GM18909 (cell line): ENCODE measurements at regions not wholly inside any gene's neighbourhood (a gene's known extent, or its start where the extent isn't known, plus 50 kb on each side); places are given as distances from the start of the nearest gene placed in this dataset.
"Not testable (repeated sequence)": the region's sequence is repeated elsewhere in the genome, so short reads cannot be mapped to it uniquely, and the experiment has no call there.

ENCODE experiments used
- ATAC-seq: cut with Tn5 transposase; IDR thresholded peaks from one replicate; pipeline ENCODE4 v1.9.1; 2021; ENCODE audit warnings: mild to moderate bottlenecking; ENCODE audit not compliant: unreplicated experiment, poor library complexity

DNA sequence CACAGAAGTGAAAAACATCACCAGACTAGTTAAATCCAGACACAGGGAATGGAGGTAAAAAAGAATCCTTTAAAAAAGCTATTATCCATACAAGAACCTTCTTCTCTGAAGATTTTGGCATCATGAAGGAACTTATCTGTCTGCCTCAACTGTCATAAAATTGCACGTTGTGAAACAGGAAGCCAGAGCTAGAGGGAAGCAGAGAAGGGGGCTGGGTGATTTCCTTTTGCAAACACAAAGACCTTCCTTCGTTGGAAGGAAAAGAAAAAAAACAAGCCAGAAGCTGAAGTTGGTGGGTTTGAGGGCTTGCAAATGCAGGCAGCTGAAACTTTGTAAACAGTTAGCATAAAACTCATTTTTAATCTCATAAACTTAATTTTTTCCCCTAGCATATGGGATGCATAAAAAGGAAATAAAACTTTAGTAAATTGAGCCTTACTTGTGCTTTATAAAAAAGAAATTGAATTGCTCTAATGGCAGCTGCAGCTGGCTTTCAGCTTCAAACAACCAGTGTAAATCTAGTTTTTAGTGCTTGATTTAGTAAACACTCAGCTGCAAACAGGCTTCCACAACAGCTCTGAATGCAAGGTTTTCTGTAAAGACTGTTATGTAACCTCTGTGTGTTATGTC is 101.6 kb downstream of the OTUD1 start:
- no peak for ATAC-seq

DNA sequence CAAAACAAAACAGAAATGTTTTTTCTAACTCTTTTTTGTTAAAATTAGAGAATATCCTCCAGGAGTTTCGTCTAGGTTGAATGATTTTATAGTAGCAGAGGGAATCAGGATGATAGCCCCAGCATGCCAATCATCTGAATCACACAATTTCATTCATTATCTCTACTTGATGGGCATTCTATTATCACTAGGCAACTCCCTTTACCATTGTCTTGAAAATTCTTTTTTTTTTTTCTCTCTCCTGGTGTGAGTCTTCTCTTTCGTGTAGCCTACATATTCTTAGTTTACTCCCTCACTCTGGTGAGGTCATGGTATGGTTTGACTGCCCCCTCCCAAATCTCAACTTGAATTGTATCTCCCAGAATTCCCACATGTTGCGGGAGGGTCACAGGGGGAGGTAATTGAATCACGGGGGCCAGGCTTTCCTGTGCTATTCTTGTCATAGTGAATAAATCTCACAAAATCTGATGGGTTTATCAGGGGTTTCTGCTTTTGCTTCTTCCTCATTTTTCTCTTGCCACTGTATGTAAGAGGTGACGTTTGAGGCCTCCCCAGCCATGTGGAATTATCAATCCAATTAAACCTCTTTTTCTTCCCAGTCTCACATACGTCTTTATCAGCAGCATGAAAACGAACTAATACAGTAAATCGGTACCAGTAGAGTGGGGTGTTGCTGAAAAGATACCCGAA is 105.0 kb downstream of the OTUD1 start:
- ATAC-seq = no peak

DNA sequence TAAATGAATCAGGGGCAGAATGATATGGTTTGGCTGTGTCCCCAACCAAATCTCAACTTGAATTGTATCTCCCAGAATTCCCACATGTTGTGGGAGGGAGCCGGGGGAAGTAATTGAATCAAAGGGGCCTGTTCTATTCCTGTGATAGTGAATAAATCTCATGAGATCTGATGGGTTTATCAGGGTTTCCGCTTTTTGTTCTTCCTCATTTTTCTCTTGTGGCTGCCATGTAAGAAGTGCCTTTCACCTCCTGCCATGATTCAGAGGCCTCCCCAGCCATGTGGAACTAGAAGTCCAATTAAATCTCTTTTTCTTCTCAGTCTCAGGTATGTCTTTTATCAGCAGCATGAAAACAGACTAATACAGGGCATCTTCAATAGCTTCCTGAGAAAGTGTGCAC is 107.0 kb downstream of the OTUD1 start:
- ATAC-seq = not testable (repeated sequence)

DNA sequence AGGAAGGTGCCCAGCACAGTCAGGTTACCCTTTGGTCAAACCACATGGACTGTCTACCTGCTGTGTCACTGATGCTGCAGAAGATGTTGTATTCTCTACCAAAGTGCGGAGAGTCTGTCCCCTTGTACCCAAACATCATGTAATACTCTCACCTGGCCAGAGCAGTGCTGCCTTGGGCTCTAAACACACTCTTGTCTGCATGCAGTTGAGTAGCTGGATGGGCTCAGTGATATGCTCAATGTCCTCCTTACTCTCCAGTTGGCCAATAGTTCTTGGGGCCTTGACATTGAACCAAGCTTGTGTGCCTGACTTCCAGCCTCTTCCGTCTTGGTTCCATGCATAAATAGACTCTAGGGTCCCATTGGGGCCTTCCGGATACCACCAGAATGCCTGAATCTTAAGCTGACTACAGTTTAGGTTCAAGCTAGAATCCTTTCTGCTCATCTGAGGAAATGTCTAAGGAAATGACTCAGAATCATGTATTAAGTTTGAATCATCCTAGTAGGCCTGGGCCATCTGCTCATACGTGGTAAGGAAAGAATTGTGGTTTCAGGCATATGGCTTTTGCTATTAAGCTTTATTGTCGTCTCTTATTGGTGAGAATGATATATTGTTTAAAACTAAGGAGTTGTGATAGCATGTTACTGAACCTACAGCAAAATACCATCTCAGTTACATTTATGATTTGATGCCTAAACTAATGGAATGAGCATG is 118.0 kb downstream of the OTUD1 start:
- no peak for ATAC-seq

DNA sequence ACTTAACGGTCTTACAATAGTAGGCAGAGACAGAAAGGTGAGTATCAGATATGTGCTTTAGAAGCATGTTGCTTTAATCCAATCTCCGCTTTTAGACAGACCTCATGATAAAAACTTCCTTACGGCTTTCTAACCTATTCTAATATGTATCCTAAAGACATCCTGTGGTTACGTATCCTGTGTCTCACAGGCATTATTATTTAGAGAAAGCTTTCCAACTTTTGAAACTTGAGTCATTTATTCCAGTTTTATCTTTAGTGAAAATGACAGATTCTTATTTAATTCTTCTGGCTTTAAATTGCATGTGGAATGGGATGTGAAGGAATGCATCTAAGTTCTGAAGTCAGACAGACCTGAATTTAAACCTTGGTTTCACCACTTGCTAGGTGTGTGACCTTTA is 118.9 kb downstream of the OTUD1 start:
- no peak for ATAC-seq

DNA sequence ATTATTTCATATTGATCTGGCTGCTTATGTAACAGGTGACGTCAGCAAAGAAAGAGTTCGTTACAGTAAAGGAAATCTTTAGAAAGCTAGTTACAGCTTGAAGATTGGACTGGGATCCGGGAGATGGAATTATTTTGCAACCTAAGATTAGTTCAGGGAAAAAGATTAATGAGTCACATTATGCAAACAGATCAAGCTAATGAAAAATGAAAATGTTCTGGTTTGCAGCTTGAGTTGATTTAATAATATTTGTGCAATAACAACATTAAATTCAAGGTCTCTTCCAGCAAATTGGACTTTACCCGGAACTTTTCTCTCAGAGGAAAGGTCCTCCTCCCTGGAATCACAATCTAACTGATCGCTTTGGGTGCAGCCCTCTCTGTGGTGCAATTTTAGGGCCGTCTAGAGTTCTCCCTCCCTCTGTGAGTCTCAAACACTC is 119.5 kb downstream of the OTUD1 start:
- ATAC-seq = no peak

DNA sequence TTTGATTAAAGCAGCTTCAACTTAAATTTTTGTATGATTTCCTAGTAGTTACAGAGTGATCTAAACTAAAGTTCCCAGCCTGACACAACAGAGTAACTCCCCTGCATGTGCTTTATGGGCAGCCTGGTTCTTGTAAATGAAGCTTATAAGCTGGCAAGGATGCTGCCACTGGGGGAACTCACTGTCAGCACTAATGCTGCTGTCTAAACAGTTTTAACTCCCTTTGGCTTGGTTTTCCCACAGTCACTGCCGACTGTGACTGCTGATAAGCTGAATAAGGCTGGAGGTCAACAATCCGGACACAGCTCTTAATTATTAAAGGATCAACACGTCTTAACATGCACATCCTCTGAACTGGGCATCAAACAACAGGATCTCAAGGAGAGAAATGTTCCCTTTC is 130.1 kb downstream of the OTUD1 start:
- no peak for ATAC-seq

DNA sequence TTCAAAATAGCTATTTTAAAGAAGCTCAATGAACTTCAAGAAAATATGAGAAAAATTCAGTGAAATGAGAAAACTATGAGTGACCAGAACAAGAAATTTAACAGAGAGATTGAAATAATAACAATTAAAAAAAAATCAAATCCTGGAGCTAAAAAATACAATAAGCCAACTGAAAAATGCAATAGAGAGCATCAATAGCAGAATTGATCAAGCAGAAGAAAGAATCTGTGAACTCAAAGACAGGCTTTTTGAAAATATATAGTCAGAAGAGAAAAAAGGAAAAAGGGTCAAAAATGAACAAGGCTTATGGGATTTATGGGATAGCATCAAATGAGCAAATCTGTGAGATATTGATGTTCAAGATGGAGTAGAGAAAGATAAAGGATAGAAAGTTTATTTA is 133.0 kb downstream of the OTUD1 start:
- no peak for ATAC-seq

DNA sequence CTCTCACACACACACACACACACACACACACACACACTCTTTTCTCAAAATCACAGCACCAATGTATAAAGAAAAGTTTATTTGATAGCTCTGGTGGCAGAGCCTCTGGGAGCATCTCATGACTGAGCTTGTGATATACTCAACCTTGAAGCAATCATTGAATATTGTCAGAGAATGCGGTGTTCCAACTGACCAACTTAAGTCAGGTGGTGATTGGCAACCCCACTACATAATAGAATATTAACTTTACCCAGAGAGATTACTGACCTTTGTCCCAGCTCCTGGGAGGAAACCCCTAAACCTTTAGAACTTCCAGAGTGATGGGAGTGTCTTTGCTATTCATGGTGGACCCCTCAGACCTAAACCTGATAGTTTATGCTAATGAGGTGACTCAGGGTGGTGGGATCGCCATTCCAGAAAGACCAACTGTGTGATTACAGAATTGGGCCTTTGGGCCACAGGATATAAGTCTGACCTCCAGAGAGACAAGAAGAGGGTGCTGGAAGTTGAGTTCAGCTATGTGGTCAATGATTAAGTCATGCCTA is 143.1 kb downstream of the OTUD1 start:
- ATAC-seq = no peak

DNA sequence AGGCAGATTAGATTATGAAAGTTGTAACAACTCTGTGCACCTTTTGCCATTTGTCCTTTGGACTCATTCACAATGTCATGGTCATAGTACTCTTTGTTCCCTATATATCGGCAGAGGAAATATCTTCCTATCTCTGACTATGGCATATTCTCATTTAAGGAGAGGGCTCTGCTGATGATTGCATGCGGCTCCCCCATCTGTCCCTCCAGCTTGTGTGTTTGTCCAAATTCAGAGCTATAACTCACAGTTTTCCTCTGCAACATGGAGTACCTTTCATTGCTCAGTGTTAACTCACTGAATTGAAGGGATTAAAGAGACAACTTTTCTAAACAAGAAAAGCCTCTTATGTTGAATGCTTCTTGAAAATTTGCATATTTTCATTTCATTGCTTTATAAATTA is 145.5 kb downstream of the OTUD1 start:
- no peak for ATAC-seq

DNA sequence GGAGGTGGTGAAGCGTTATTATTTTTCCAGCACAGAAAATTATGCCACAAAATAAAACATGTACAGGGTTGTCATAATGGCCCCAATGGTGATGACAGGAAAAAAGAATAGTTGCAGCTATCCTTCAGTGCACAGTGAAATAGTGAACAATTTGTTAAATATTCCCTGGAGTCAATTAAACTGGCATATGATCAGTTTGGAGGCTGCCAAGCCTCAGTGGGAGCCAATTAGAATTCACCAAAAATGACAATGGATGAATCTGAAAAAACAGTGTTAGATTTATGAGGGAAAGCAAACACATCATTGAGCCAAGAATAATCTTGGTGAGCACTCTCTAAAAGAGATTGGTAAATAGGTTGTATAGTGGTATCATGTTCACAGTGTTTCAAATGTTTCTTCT is 146.3 kb downstream of the OTUD1 start:
- ATAC-seq = no peak

DNA sequence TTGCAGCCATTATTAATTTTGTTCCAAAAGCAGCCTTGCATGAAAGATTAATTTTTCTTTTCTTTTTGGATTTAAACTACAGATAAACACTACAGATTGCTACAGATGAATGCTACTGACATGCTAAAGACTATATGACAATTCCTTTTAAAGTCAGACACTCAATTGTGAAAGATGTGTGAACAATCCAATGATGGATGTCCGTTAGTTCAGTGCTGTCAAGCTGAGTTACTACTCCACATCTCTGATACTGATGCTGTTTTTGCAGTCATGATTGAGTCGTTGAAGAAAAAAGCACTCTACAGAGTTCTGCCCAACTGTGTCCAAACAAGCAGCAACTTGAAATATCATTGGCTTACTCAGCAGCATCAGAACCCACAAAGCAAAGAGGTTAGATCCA is 146.8 kb downstream of the OTUD1 start:
- ATAC-seq = no peak

DNA sequence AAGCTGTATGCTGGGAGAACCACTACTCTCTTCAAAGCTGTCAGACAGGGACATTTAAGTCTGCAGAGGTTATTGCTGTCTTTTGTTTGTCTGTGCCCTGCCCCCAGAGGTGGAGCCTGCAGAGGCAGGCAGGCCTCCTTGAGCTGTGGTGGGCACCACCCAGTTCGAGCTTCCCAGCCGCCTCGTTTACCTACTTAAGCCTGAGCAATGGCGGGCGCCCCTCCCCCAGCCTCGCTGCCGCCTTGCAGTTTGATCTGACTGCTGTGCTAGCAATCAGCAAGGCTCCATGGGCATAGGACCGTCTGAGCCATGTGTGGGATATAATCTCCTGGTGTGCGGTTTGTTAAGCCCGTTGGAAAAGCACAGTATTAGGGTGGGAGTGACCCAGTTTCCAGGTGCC is 156.4 kb downstream of the OTUD1 start:
- ATAC-seq = not testable (repeated sequence)

DNA sequence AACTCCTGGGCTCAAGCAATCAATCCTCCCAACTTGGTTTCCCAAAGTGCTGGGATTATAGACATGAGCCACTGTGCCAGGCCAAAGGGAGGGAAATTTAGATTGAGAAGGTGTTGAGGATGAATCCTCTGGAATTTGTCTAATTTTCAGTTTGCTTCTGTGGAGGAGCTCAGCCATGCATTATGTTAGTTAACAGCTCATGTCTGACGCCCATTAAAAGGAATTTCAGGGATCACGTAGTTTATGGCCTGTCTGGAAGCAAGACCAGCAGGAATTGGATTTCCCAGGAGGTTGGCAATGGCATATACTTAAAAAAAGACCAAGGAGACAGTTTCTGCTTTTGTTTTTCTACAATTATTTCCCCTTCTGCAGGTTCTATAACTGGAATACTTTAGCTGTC is 165.7 kb downstream of the OTUD1 start:
- no peak for ATAC-seq

DNA sequence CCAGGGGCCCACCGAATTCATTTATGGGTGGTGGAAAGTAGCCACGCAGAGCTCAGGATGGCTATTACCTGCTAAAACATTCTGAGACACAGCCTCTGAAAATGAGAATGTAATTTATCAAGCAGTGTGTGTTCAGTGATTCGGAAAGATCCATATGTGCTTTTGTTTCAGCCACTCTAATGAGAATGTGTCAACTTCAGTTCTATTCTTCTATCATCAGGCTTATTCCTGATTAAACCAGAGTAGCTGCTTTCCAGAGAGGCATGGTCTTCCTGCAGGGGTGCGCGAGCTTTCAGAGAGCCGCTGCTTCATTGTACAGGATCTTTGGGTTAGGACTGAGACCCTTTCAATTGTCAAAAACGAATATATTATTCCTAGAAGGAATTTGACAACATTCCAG is 167.6 kb downstream of the OTUD1 start:
- ATAC-seq = no peak

DNA sequence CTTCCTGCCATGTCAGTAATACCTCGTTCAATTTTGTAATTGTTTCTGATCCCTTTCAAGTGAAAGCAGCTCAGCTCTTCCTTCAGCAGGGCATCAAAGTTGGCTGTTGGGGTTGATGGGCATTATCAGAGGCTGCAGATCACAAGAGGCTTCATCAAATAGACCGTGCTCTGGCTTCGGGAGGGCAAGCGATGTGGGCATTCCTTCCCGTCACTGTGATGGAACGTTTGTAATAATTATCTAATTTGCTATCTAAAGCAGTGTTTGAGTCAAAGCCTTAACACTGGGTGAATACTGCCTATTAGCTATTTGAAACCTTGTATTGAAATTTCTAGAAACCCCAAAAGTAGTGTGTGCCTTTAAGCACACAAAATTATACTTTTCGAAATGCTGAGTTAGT is 170.1 kb downstream of the OTUD1 start:
- ATAC-seq = no peak

DNA sequence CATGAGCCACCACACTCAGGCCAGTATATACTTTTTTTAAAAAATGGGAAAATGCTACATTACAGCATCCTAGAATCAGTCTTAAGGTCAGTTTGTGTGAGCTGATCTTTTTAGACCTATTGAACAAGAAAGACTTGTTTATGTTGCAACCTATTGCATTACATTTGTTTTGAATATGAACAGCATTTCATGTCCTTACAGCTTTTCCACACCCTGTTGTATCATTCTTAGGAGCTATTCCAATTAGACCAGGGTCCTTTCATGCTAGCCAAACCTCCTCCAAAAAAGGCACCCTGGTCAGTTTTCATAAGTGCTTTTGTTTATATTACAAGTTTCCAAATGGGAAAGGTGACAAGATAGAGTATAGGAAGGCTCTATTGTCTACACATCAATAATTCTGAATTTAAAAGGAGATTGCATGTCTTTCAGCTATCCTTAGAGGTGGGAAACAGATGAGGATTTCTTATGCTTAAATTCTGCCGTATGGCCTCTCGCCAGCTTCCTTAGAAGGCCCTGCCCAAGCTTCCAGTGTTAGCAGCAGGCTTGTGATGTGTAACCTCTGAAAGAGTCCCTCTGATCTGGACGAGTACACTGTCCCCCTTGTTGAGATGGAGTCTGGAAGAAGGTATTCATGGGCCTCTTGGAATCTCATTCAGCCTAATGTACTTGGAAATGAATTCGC is 171.9 kb downstream of the OTUD1 start:
- no peak for ATAC-seq

DNA sequence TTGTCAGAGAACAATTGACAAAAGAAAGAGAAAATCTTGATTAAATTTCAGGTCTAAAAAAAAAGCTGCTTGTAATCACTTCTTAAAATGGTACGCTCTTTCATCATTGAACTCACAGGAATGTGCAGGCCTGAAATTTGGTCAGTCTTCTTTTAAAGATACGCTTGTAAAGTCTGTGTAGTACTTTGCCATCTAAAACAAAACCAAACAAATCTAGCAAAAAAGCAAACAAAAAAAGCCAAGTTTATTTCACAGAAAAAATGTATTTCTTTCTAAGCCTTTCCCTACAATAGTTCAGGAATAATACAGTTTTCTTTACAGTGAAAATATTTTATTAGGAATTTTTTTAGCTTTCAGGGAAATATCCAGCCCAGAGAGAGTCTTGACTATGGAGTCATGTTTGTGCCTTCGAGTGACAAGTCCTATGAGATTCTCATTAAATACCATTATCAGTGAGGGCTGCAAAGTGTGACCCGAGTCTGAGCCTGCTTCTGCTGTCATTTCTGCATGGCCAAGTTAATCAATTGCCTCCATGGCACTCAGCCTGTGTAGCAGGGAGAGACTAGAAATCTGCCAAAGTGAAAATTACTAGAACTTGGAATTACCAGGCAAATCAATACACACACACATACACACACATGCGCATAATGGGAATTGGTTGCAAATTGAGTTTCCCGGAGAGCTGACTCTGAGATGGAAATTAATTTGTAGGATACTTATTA is 172.6 kb downstream of the OTUD1 start:
- no peak for ATAC-seq

DNA sequence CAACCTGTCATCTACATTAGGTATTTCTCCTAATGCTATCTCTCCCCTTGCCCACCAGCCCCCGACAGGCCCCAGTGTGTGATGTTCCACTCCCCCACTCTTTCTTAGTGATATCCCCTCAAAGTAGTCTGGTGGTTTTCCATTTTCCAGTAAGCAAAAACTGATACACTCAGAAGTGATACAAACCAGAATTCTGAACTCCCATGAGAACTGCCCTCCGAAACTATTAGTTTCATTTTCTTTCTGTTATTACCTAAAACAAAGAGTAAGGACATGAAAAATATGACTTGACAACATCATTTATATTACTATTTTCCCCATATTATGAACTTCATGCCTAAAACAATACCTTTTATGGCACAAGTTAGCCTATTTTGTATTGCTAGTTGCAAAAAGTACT is 175.0 kb downstream of the OTUD1 start:
- peak; percentile 66 for ATAC-seq

DNA sequence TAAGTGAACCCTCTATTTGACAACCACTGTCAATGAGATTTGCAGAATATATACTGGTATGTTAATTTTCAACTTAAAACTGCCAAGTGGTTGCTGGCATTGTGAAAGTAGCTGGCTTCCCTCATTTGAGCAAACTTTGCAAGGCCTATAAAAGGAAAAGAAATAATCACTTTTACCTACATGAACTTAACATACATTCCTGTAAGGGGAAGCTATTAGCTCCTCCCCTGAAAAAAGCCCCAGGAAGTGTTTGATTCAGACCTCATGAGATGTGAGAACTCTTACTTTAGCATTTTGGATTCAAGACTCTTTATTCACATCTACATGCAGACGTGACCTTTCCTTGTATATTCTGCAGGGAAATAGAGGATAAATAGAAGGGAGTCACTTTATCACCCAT is 175.6 kb downstream of the OTUD1 start:
- ATAC-seq = peak; percentile 63
